ENCODE measurements at regions not wholly inside any gene's neighbourhood (a gene's known extent, or its start where the extent isn't known, plus 50 kb on each side); places are given as distances from the start of the nearest gene placed in this dataset.
"Not testable (repeated sequence)": the region's sequence is repeated elsewhere in the genome, so short reads cannot be mapped to it uniquely, and the experiment has no call there.

DNA sequence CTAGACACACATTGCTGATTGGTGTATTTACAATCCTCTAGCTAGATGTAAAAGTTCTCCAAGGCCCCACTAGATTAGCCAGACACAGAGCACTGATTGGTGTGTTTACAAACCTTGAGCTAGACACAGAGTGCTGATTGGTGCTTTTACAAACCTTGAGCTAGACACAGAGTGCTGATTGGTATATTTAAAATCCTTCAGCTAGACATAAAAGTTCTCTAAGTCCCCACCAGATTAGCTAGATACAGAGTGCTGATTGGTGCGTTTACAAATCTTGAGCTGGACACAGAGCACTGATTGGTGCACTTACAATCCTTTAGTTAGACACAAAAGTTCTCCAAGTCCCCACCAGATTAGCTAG, 63.8 kb upstream of the DDHD1 start:
- not testable (repeated sequence) for DNase-seq (ENCODE audit: low read depth in 2 of 2)

DNA sequence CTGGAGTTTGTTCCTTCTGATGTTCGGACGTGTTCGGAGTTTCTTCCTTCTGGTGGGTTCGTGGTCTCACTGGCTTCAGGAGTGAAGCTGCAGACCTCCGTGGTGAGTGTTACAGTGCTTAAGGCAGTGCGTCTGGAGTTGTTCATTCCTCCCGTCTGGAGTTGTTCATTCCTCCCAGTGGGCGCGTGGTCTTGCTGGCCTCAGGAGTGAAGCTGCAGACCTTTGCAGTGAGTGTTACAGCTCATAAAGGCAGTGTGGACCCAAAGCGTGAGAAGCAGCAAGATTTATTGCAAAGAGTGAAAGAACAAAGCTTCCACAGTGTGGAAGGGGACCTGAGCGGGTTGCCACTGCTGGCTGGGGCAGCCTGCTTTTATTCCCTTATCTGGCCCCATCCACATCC, 63.4 kb upstream of the DDHD1 start:
- not testable (repeated sequence) for DNase-seq (ENCODE audit: low read depth in 2 of 2)

DNA sequence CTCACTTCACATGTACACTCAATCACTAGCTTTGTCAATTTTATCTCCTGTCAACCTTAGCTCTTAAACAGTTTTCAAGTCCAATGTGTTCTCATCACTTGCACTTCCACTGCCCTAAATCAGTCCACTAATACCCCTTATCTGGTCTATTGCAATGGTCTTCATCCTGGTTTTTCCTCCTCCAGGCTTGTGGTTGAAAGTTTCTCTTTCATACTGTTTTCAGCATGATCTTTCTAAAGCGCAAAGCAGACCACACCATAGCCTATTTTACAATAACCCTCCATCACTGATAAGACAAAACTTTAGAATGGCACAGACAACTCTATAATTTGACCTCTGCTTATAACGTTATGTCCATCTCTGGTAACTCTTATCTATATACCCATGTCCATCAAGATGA, 62.0 kb upstream of the DDHD1 start:
- no peak for DNase-seq (ENCODE audit: low read depth in 2 of 2)

DNA sequence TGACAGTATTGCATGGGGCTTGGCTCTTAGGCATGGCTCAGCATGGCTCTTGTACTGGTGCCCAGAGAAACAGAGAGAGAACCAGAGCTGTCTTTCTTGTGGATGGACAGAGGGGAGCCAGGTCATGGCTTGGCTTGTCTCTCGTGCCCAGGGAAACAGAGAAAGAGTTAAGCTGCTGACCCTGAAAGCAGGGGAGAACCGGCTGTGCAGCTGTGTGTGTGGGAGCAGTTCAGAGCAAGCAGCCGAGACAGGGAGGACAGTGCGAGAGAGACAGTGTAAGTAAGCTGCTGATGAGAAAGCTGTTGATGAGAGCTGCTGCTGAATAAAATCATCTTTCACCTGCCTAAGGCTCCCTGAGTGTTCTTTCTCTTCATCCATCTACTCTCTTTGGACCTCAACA, 61.3 kb upstream of the DDHD1 start:
- DNase-seq (ENCODE audit: low read depth in 2 of 2), result no peak

GRCh38 chr14:53213761-53214160, 60.6 kb upstream of the DDHD1 start:
- no peak for DNase-seq (ENCODE audit: low read depth in 2 of 2)

DNA sequence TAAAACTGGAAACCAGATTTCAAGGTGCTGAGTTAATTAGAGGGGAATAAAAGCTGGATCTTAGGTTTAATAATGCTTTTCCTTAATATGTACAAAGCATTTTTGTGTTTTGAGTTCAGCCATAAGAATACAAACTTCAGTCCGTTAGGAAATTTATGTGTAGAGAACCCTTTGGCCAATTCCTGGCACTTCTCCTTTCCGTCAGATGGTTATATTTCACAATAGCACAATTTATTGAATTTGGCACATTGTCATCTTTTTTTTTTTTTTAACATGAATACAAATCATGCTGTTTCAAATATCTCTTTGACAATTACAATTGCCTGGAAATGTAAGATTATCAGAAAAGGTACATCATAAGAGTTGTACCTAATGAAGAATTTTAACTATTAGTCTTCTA, 56.2 kb upstream of the DDHD1 start:
- no peak for DNase-seq (ENCODE audit: low read depth in 2 of 2)
